Parathyroid adenoma (tissue), 2 donors: ENCODE measurements at regions not wholly inside any gene's neighbourhood (a gene's known extent, or its start where the extent isn't known, plus 50 kb on each side); places are given as distances from the start of the nearest gene placed in this dataset.

Experiments used
- H2AFZ ChIP-seq: fragments of 300-600 bp; sonication (generic); one replicate; pipeline ENCODE4 v1.7.0; 2017; ENCODE audit warnings: antibody characterized with exemption, mild to moderate bottlenecking
- H3K27ac ChIP-seq: fragments of 300-600 bp; sonication (generic); one replicate; pipeline ENCODE4 v1.7.0; 2017
- H3K27me3 ChIP-seq: fragments of 300-600 bp; sonication (generic); one replicate; pipeline ENCODE4 v1.7.0; 2017; ENCODE audit warnings: low read length; ENCODE audit not compliant: control insufficient read depth, insufficient read depth
- H3K36me3 ChIP-seq: fragments of 300-600 bp; sonication (generic); one replicate; pipeline ENCODE4 v1.7.0; 2017; ENCODE audit warnings: low read length; ENCODE audit not compliant: control insufficient read depth, insufficient read depth
- H3K4me1 ChIP-seq: fragments of 300-600 bp; sonication (generic); one replicate; pipeline ENCODE4 v1.7.0; 2017; ENCODE audit warnings: control low read depth
- H3K4me2 ChIP-seq: fragments of 300-600 bp; sonication (generic); one replicate; pipeline ENCODE4 v1.7.0; 2017; ENCODE audit warnings: low read length
- H3K4me3 ChIP-seq: fragments of 300-600 bp; sonication (generic); one replicate; pipeline ENCODE4 v1.7.0; 2017; ENCODE audit warnings: low read depth, low read length
- H3K79me2 ChIP-seq: fragments of 300-600 bp; sonication (generic); one replicate; pipeline ENCODE4 v1.7.0; 2017; ENCODE audit warnings: control low read depth
- H3K9ac ChIP-seq: fragments of 300-600 bp; sonication (generic); one replicate; pipeline ENCODE4 v1.7.0; 2017; ENCODE audit warnings: mild to moderate bottlenecking
- H3K9me3 ChIP-seq: fragments of 300-600 bp; sonication (generic); one replicate; pipeline ENCODE4 v1.7.0; 2017; ENCODE audit warnings: low read length; ENCODE audit not compliant: control insufficient read depth
- TF ChIP-seq, protein P1 (sequence below): fragments of 300-600 bp; sonication (generic); IDR thresholded peaks from one replicate; pipeline ENCODE4 v1.7.0; 2017; ENCODE audit warnings: antibody characterized with exemption, mild to moderate bottlenecking
- donor health status: primary hyperparathyroidism.

GRCh38 chr17:72359274-72359673 lies 238.5 kb downstream of the SOX9 start:
- no peaks in the 10 kb centered on the region for H3K9me3 ChIP-seq
- TF ChIP-seq, protein P1, sequence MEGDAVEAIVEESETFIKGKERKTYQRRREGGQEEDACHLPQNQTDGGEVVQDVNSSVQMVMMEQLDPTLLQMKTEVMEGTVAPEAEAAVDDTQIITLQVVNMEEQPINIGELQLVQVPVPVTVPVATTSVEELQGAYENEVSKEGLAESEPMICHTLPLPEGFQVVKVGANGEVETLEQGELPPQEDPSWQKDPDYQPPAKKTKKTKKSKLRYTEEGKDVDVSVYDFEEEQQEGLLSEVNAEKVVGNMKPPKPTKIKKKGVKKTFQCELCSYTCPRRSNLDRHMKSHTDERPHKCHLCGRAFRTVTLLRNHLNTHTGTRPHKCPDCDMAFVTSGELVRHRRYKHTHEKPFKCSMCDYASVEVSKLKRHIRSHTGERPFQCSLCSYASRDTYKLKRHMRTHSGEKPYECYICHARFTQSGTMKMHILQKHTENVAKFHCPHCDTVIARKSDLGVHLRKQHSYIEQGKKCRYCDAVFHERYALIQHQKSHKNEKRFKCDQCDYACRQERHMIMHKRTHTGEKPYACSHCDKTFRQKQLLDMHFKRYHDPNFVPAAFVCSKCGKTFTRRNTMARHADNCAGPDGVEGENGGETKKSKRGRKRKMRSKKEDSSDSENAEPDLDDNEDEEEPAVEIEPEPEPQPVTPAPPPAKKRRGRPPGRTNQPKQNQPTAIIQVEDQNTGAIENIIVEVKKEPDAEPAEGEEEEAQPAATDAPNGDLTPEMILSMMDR = no peak
- no peaks in the 10 kb centered on the region for H3K4me1 ChIP-seq
- no peak overlapping the region for H3K4me3 ChIP-seq
- no peak overlapping the region for H3K9ac ChIP-seq
- H3K4me2 ChIP-seq = no peak overlapping the region
- no peaks in the 10 kb centered on the region for H3K27me3 ChIP-seq
- H3K27ac ChIP-seq = no peak overlapping the region
- H3K36me3 ChIP-seq = no peaks in the 10 kb centered on the region
- no peaks in the 10 kb centered on the region for H3K79me2 ChIP-seq
- no peak overlapping the region for H2AFZ ChIP-seq

- Histone ChIP-seq H3K4me3 (no peak overlapping the region), H3K27me3 (no peaks in the 10 kb centered on the region), H3K4me1 (no peaks in the 10 kb centered on the region), H2AFZ (no peak overlapping the region), H3K36me3 (no peaks in the 10 kb centered on the region), H3K27ac (no peak overlapping the region), H3K79me2 (no peaks in the 10 kb centered on the region), H3K9me3 (no peaks in the 10 kb centered on the region), H3K4me2 (no peak overlapping the region), H3K9ac (no peak overlapping the region)
- TF ChIP-seq, protein P1 = no peak
Observed at GRCh38 chr17:72359811-72360210, 239.0 kb downstream of the SOX9 start.

DNA sequence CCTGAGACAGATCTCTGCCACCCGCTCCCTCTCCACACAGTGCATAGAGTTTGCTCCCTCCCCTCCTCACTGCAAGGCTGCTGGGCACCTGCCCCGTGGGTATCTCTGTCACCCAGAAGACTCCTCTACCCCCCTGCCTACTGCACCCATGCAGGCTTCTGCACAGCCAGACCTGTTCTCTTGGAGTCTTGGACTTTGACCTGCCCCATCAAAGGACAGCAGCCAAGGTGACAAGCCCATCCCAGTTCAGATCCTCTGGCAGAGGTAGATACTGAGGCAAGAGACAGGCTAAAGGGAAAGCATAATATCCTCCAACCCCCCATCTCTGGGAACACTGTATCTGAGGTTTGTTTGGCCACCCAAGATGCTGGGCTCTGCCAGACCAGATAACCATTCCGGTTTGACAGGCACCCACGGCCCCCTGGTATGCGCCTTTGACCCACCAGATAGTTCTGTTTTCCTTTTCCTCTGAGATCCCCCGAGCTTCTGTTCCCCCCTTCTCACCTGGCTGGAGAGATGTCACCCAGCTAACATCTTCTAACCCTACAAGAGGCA lies 239.6 kb downstream of the SOX9 start:
- Histone ChIP-seq H3K9me3 (no peaks in the 10 kb centered on the region), H3K4me1 (no peaks in the 10 kb centered on the region), H3K9ac (no peak overlapping the region), H3K27ac (no peak overlapping the region), H3K27me3 (no peaks in the 10 kb centered on the region), H2AFZ (no peak overlapping the region), H3K4me3 (no peak overlapping the region), H3K4me2 (no peak overlapping the region), H3K79me2 (no peaks in the 10 kb centered on the region), H3K36me3 (no peaks in the 10 kb centered on the region)
- TF ChIP-seq, protein P1 = no peak

- TF ChIP-seq, protein P1 = no peak
- H3K27me3 ChIP-seq = no peaks in the 10 kb centered on the region
- no peaks in the 10 kb centered on the region for H3K9me3 ChIP-seq
- no peak overlapping the region for H3K9ac ChIP-seq
- no peaks in the 10 kb centered on the region for H3K4me1 ChIP-seq
- H3K27ac ChIP-seq = no peak overlapping the region
- no peaks in the 10 kb centered on the region for H3K79me2 ChIP-seq
- H2AFZ ChIP-seq = no peak overlapping the region
- no peak overlapping the region for H3K4me2 ChIP-seq
- H3K36me3 ChIP-seq = no peaks in the 10 kb centered on the region
- no peak overlapping the region for H3K4me3 ChIP-seq
Observed at GRCh38 chr17:72361892-72362291, 241.1 kb downstream of the SOX9 start.

- Histone ChIP-seq H3K27me3 (no peaks in the 10 kb centered on the region), H3K79me2 (no peaks in the 10 kb centered on the region), H3K4me2 (no peak overlapping the region), H3K9me3 (no peaks in the 10 kb centered on the region), H3K9ac (no peak overlapping the region), H3K4me3 (no peak overlapping the region), H2AFZ (no peak overlapping the region), H3K27ac (no peak overlapping the region), H3K4me1 (no peaks in the 10 kb centered on the region), H3K36me3 (no peaks in the 10 kb centered on the region)
- TF ChIP-seq, protein P1 = no peak
Observed at GRCh38 chr17:72362376-72363088, 241.7 kb downstream of the SOX9 start.
